NCI-H510A (cell line): ENCODE measurements at regions not wholly inside any gene's neighbourhood (a gene's known extent, or its start where the extent isn't known, plus 50 kb on each side); places are given as distances from the start of the nearest gene placed in this dataset.
"Not testable (repeated sequence)": the region's sequence is repeated elsewhere in the genome, so short reads cannot be mapped to it uniquely, and the experiment has no call there.

Experiments
- DNase-seq: peaks from one replicate; lab custom pipeline; 2025; lab: John Stamatoyannopoulos, UW

- DNase-seq = no peak
Observed at GRCh38 chr2:226124548-226125011, 675.0 kb downstream of the IRS1 start.

GRCh38 chr2:226123300-226123699 is 676.3 kb downstream of the IRS1 start:
- DNase-seq = no peak

DNA sequence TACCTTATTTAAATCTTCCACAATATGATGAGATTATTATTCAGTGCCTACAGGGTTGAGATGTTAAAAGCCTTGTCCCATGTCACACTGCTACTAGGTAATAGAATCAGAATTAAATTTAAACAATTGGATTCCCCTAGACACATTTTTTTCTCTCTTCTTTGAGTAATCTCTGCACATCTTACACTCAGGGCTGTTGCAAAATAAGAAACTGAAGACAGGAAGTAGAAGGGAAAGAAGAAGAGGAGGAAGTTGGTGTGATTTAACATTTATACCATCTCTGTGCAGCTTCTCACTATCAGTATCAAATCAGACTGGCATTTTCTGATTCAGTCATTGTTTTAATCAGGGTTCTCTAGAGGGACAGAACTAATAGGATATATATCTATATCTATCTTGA is 677.6 kb downstream of the IRS1 start:
- no peak for DNase-seq

DNA sequence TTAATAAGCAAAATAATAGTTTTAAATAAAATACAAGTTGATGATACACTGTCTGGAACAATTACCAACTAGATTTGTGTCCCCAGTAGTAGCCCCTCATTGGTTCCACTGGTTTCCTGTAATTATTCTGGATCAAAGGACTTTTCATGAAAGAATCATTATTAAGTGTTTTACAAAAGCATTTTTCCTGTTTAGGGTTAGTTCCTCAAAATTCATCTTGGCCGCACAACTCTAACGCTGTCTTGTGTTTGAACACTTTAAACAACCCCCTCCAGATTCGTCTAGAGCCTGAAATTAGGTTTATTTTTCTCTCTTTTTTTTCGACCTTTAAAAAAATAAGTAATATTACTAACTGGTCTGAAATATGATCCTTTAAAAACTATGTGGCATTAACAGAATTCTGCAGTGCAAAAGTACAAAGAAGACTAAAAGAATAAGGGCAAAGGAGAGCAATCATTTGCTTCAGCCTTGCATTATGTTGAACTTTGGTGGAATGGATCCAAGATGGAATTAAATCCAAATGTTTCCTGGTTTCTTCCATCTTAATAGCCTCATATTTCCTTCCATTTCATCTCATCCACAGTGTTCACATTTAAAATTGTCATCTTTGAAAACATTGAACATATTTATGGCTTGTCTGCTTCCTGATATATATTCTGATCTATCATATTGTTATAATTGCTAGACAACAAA is 678.4 kb downstream of the IRS1 start:
- DNase-seq = no peak

DNA sequence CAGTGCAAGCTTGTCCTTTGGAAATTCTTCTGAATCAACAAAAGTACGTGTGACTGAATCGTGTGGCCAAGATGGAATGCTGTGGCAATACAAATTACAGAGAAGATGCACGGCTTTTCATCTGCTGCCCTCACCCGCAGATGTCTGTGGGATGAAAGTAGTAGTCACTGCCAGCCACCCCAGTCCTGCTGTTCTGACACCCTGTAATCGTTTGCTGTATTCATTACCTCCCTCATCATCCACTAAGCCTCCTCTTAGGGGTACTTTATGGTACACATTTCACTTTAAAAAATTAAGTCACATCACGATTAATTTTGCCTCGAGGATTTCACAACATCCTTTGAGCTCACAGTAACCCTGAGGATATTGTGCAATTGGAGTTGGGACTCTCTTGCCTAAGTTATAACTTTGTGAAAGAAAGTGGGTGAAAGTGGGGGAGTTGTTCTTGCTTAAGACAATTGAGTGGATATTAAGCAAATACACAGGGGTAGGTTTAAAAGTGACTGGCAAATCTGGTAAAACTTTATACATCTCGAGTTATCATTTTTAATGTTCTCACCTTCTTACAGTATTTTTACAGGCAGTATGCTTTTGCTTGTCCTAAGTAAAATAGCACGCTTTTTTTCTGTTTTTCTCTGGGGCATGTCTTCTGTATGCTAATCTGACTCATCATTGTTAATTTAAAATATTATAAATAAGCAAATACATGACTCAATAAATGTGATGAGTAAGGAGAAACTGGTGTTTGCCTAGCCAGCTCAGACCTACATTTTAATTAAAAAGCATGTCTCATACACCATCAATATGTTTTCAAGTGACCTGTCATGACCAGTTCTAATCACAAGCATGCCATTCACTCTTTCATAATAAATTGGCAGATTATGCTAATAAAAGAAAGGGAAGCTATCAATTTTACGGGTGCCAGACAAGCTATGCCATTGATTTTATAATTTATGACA is 680.9 kb downstream of the IRS1 start:
- DNase-seq = no peak

DNA sequence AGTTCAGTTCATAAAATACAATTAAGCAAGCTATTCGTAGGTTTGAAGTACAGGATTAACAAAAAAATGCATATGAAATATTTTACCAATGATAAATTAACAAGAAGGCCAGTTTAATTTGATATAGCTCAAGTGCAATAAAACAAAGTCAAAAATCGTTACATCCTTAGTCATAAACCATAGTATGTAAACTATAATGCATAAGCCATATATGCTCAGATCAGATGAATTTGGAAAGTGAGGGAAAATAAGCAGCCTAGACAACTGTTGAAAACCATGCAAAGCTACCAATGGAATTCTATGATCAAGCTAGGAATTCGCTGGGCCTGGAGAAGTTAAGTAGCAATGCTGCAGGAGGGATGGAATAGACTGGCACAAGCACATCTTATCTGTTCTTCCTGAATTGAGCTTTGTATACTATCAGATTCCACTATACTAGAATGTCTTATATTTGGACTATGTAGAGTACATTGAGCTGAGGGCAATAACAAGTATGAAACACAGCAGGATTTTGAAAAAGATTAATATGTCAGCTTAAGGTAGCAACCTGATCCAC is 682.0 kb downstream of the IRS1 start:
- no peak for DNase-seq

DNA sequence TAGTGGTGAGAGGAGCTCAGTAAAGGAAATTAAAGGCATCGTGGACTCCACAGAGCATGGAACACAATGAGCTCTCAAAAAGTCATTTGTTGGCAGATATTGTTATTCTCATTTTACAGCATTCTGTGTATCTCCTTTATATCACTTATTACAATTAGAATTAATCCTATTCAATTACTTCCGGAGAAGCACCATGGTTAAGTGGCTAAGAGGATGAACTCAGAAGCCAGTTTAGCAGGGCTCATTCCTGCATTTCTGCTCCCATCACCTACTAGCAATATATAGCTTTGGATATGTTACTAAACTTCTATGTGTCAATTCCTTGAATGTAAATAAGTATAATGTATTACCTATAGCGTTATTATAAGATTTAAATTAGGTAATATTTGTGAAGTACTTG is 683.3 kb downstream of the IRS1 start:
- DNase-seq = no peak

DNA sequence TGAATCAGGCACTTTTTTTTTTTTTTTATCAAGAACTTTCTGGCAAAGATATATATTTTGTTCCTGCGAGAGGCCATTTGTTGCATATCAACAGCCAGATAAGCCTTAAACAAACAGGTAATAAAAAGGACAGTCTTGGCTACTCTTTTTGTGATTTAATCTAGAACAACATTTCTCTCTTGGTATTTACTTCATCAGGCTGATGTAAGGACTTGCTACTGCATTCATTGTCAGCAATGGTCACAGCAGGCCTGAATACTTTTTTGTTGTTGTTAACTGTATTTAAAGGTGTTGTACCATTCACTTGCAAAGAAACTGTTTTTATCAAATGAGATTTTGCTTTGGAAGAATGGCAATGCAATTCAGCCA is 683.8 kb downstream of the IRS1 start:
- DNase-seq = no peak

- DNase-seq = no peak
Observed at GRCh38 chr2:226115102-226115831, 684.4 kb downstream of the IRS1 start.

DNA sequence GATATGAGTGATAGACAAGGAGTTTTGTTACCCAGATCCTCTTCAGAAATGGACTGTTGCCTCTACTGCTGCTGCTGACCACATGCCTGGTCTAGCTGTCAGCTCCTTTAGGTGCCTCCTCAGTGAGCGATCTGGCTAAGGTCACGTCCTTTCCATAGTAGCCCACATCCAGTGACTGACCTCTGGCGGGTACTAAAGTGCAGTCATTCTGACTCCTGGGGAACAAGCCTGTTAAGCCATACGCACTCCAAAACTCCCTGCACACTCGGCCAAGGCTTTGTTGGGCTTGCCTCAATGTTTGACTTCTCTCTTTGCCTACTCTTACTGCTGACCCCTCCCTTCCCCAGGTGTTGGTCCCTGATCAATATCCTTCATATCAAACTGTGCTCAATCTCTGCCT is 685.2 kb downstream of the IRS1 start:
- no peak for DNase-seq

GRCh38 chr2:226098861-226099745 is 699.6 kb downstream of the NYAP2 start:
- DNase-seq = no peak

DNA sequence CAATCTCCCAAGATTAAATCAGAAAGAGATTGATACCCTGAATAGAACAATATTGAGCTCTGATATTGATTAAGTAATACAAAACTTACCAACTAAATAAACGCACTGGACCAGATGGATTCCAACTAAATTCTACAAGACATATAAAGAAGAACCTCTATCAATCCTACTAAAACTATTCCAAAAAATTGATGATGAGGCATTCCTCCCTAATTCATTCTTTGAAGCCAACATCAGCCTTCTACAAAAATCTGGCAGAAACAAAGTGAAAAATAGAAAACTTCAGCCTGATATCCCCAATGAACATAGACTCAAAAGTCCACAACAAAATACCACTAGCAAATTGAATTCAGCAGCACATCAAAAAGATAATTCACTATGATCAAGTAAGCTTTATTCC is 695.5 kb downstream of the NYAP2 start:
- DNase-seq = no peak

DNA sequence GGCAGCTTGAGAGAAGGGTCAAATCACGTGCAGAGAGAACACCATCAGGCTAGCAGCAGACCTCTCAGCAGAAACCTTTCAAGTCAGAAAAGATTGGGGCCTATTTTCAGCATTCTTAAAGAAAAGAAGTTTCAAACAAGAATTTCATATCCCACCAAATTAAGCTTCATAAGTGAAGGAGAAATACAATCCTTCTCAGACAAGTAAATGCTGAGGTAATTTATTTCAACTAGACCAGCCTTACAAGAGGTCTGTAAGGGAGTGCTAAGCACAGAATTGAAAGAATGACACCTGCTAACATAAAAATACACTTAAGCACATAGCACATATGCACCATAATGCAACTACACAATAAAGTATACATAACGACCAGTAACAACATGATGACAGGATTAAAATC is 693.9 kb downstream of the NYAP2 start:
- DNase-seq = no peak

DNA sequence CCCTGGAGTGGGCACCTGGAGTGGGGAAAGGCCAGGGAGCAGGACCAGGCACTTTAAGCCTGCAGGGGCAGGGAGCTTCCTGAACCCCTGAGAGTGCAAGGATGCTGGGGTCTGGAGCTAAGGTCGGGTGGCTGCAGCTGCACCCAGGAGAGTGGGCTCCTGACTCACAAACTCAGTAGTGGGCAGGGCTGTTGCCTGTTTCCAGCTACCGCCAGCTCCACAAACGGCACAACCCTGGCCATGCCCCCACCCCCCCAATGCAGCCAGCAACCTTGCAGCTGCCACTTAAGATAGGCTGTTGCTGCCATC is 688.8 kb downstream of the NYAP2 start:
- DNase-seq = no peak

- no peak for DNase-seq
Observed at GRCh38 chr2:226087505-226088365, 688.2 kb downstream of the NYAP2 start.

DNA sequence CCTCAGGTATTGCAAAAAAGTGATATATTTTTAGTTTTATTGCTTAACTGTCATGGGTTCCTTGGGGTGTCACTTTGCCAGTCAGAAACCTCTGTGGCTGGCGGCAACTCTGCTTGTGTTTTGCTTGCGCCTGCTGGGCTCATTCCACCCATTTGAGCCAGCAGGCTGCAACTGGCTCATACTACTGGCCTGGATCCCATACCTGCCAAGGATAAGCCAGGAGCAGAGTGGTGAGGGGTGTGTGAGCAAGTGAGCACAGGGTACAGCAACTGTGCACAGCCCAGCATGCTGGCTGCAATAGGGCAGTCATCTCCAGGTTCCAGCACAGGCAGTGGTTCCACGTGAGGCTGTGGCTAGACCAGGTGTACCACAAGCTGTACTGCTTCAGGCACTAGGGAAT is 687.5 kb downstream of the NYAP2 start:
- no peak for DNase-seq

- DNase-seq = no peak
Observed at GRCh38 chr2:226086190-226086589, 686.7 kb downstream of the NYAP2 start.

GRCh38 chr2:226085425-226085824 is 685.9 kb downstream of the NYAP2 start:
- not testable (repeated sequence) for DNase-seq

GRCh38 chr2:226080334-226080733 is 680.8 kb downstream of the NYAP2 start:
- DNase-seq = no peak

GRCh38 chr2:226079671-226080181 is 680.2 kb downstream of the NYAP2 start:
- no peak for DNase-seq
